PC-3 (cell line): ENCODE measurements at regions not wholly inside any gene's neighbourhood (a gene's known extent, or its start where the extent isn't known, plus 50 kb on each side); places are given as distances from the start of the nearest gene placed in this dataset.

Source experiments
- EZH2 ChIP-seq: fragments of 300-600 bp; sonication (generic); IDR thresholded peaks from one replicate; pipeline ENCODE4 v1.6.1; 2017; ENCODE audit warnings: antibody characterized with exemption, mild to moderate bottlenecking, low read length; ENCODE audit not compliant: unreplicated experiment
- TF ChIP-seq, protein P1 (sequence below): fragments of 300-600 bp; sonication (generic); conservative IDR thresholded peaks from 2 replicates; pipeline ENCODE4 v1.5.1; 2017; ENCODE audit warnings: antibody characterized with exemption, low read depth, mild to moderate bottlenecking, low read length

DNA sequence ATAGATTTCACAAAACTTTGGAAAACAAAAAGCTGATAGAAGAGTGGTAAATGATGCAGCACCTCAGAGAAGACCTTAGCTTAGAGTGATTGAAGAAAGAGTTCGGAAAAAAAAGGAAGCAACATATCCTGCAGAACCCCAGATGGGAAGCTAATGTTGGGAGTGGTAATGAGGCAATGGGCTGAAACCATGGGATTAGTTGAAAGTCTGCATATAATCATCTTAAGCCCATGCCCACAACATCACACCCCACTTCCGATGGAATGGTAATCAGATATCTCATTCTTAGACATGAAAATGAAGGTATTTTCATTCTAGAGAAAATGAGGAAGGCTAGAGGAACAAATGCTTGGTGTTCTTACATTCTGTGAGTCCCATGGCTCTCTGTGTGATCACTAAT, 146.3 kb upstream of the ADAMTS3 start:
- TF ChIP-seq, protein P1, sequence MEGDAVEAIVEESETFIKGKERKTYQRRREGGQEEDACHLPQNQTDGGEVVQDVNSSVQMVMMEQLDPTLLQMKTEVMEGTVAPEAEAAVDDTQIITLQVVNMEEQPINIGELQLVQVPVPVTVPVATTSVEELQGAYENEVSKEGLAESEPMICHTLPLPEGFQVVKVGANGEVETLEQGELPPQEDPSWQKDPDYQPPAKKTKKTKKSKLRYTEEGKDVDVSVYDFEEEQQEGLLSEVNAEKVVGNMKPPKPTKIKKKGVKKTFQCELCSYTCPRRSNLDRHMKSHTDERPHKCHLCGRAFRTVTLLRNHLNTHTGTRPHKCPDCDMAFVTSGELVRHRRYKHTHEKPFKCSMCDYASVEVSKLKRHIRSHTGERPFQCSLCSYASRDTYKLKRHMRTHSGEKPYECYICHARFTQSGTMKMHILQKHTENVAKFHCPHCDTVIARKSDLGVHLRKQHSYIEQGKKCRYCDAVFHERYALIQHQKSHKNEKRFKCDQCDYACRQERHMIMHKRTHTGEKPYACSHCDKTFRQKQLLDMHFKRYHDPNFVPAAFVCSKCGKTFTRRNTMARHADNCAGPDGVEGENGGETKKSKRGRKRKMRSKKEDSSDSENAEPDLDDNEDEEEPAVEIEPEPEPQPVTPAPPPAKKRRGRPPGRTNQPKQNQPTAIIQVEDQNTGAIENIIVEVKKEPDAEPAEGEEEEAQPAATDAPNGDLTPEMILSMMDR: no peak
- TF ChIP-seq EZH2: no peak
